DND-41 (cell line): ENCODE measurements at regions not wholly inside any gene's neighbourhood (a gene's known extent, or its start where the extent isn't known, plus 50 kb on each side); places are given as distances from the start of the nearest gene placed in this dataset.

Experiments used
- CTCF ChIP-seq: IDR thresholded peaks from 2 replicates; pipeline ENCODE4 v1.5.1; 2012; ENCODE audit warnings: borderline replicate concordance, low read length, moderate library complexity, mild to moderate bottlenecking; ENCODE audit not compliant: poor library complexity, severe bottlenecking; ENCODE audit errors: extremely low read depth
- EZH2 ChIP-seq: IDR thresholded peaks from 3 replicates; pipeline ENCODE4 v1.6.1; 2012; ENCODE audit warnings: borderline replicate concordance, low read depth, mild to moderate bottlenecking, moderate library complexity, low read length, inconsistent platforms; ENCODE audit not compliant: severe bottlenecking

- TF ChIP-seq CTCF (no peak), EZH2 (no peak)
Measured at GRCh38 chr11:49851511-49851910, 100.7 kb upstream of the OR4C13 start.
